SJSA1 (cell line): ENCODE measurements at regions not wholly inside any gene's neighbourhood (a gene's known extent, or its start where the extent isn't known, plus 50 kb on each side); places are given as distances from the start of the nearest gene placed in this dataset.

Experiments used
- DNase-seq, 2 experiments: peaks; one replicate each; pipeline ENCODE4 v3.0.0-alpha.2; 2015 to 2020; ENCODE audit warnings: low spot score in 2 of 2, low read depth in 1 of 2
- H3K27ac ChIP-seq: fragments of 250-450 bp; sonication (Bioruptor Pico); 2 replicates; pipeline ENCODE4 v1.5.1; 2020; ENCODE audit warnings: mild to moderate bottlenecking, moderate library complexity
- H3K27me3 ChIP-seq: fragments of 250-450 bp; sonication (Bioruptor Pico); replicated peaks from 2 replicates; pipeline ENCODE4 v1.5.1; 2020; ENCODE audit warnings: mild to moderate bottlenecking, moderate library complexity
- H3K36me3 ChIP-seq: fragments of 250-450 bp; sonication (Bioruptor Pico); 2 replicates; pipeline ENCODE4 v1.5.1; 2020; ENCODE audit warnings: mild to moderate bottlenecking
- H3K4me1 ChIP-seq: fragments of 250-450 bp; sonication (Bioruptor Pico); replicated peaks from 2 replicates; pipeline ENCODE4 v1.6.1; 2021; ENCODE audit warnings: mild to moderate bottlenecking
- H3K4me3 ChIP-seq: fragments of 250-450 bp; sonication (Bioruptor Pico); 2 replicates; pipeline ENCODE4 v1.5.1; 2020; ENCODE audit warnings: mild to moderate bottlenecking
- H3K9me3 ChIP-seq: fragments of 250-450 bp; sonication (Bioruptor Pico); replicated peaks from 2 replicates; pipeline ENCODE4 v1.5.1; 2020; ENCODE audit warnings: mild to moderate bottlenecking

GRCh38 chr19:46911456-46911855 is 50.7 kb downstream of the ARHGAP35 start:
- H3K4me3 ChIP-seq = no peak overlapping the region
- no peak overlapping the region for H3K27ac ChIP-seq
- H3K27me3 ChIP-seq = no peaks in the 10 kb centered on the region
- H3K4me1 ChIP-seq = peaks cover 29% of the 10 kb centered on the region
- no peak for DNase-seq
- no peaks in the 10 kb centered on the region for H3K9me3 ChIP-seq
- H3K36me3 ChIP-seq = no peaks in the 10 kb centered on the region

GRCh38 chr19:46913198-46913851 is 52.5 kb downstream of the ARHGAP35 start:
- Histone ChIP-seq H3K4me1 (peaks cover 29% of the 10 kb centered on the region), H3K9me3 (no peaks in the 10 kb centered on the region), H3K36me3 (no peaks in the 10 kb centered on the region; the same call in 1 of the 2 replicates), H3K4me3 (no peak overlapping the region), H3K27me3 (no peaks in the 10 kb centered on the region), H3K27ac (peak overlapping the region; percentile 62)
- DNase-seq = peak in 1 of 2 experiments; percentile 63

- peak overlapping the region; percentile 62 for H3K27ac ChIP-seq
- H3K4me3 ChIP-seq = no peak overlapping the region
- peak in 1 of 2 experiments; percentile 72 for DNase-seq
- H3K9me3 ChIP-seq = no peaks in the 10 kb centered on the region
- H3K4me1 ChIP-seq = peaks cover 29% of the 10 kb centered on the region
- H3K36me3 ChIP-seq = peaks cover 6% of the 10 kb centered on the region
- no peaks in the 10 kb centered on the region for H3K27me3 ChIP-seq
Measured at GRCh38 chr19:46913852-46914430, 53.1 kb downstream of the ARHGAP35 start.

GRCh38 chr19:46915386-46915785 is 54.6 kb downstream of the ARHGAP35 start:
- no peak for DNase-seq
- Histone ChIP-seq H3K27me3 (no peaks in the 10 kb centered on the region), H3K27ac (no peak overlapping the region), H3K36me3 (peaks cover 21% of the 10 kb centered on the region), H3K4me3 (no peak overlapping the region), H3K9me3 (no peaks in the 10 kb centered on the region), H3K4me1 (peaks cover 31% of the 10 kb centered on the region)

GRCh38 chr19:46917002-46917401 is 56.2 kb downstream of the ARHGAP35 start:
- H3K4me3 ChIP-seq = no peak overlapping the region
- peaks cover 31% of the 10 kb centered on the region for H3K4me1 ChIP-seq
- no peak overlapping the region for H3K27ac ChIP-seq
- no peaks in the 10 kb centered on the region for H3K9me3 ChIP-seq
- H3K27me3 ChIP-seq = no peaks in the 10 kb centered on the region
- peaks cover 37% of the 10 kb centered on the region for H3K36me3 ChIP-seq
- DNase-seq = no peak

- no peaks in the 10 kb centered on the region for H3K27me3 ChIP-seq
- peaks cover 15% of the 10 kb centered on the region for H3K4me1 ChIP-seq
- H3K27ac ChIP-seq = no peak overlapping the region
- no peaks in the 10 kb centered on the region for H3K9me3 ChIP-seq
- no peak overlapping the region for H3K4me3 ChIP-seq
- peaks cover 50% of the 10 kb centered on the region for H3K36me3 ChIP-seq
- no peak for DNase-seq
Measured at GRCh38 chr19:46919324-46919723, 58.5 kb downstream of the ARHGAP35 start.

GRCh38 chr19:46920362-46920761 is 59.6 kb downstream of the ARHGAP35 start:
- DNase-seq = no peak
- H3K4me1 ChIP-seq = peaks cover 8% of the 10 kb centered on the region
- no peaks in the 10 kb centered on the region for H3K9me3 ChIP-seq
- H3K36me3 ChIP-seq = peaks cover 54% of the 10 kb centered on the region
- no peak overlapping the region for H3K27ac ChIP-seq
- no peaks in the 10 kb centered on the region for H3K27me3 ChIP-seq
- no peak overlapping the region for H3K4me3 ChIP-seq

- Histone ChIP-seq H3K9me3 (no peaks in the 10 kb centered on the region), H3K27me3 (no peaks in the 10 kb centered on the region), H3K27ac (no peak overlapping the region), H3K4me3 (no peak overlapping the region), H3K4me1 (0 out of 2 replicates have a peak, but pooled peaks cover 6% of the 10 kb centered on the region), H3K36me3 (peaks cover 57% of the 10 kb centered on the region)
- no peak for DNase-seq
Measured at GRCh38 chr19:46921071-46921470, 60.3 kb downstream of the ARHGAP35 start.

GRCh38 chr19:46922465-46922864 is 61.7 kb downstream of the ARHGAP35 start:
- H3K4me3 ChIP-seq = no peak overlapping the region
- no peaks in the 10 kb centered on the region for H3K9me3 ChIP-seq
- H3K4me1 ChIP-seq = 0 out of 2 replicates have a peak, but pooled peaks cover 6% of the 10 kb centered on the region
- H3K27me3 ChIP-seq = no peaks in the 10 kb centered on the region
- no peak for DNase-seq
- H3K36me3 ChIP-seq = peaks cover 59% of the 10 kb centered on the region
- H3K27ac ChIP-seq = no peak overlapping the region

GRCh38 chr19:46924874-46925547 is 64.2 kb downstream of the ARHGAP35 start:
- H3K4me3 ChIP-seq = no peak overlapping the region
- peaks cover 46% of the 10 kb centered on the region for H3K36me3 ChIP-seq
- H3K4me1 ChIP-seq = peaks cover 20% of the 10 kb centered on the region
- H3K27me3 ChIP-seq = no peaks in the 10 kb centered on the region
- no peaks in the 10 kb centered on the region for H3K9me3 ChIP-seq
- no peak overlapping the region for H3K27ac ChIP-seq
- DNase-seq = no peak

GRCh38 chr19:46925548-46925950 is 64.8 kb downstream of the ARHGAP35 start:
- Histone ChIP-seq H3K4me3 (no peak overlapping the region), H3K4me1 (peaks cover 23% of the 10 kb centered on the region), H3K36me3 (peaks cover 41% of the 10 kb centered on the region), H3K27ac (no peak overlapping the region), H3K9me3 (no peaks in the 10 kb centered on the region), H3K27me3 (no peaks in the 10 kb centered on the region)
- DNase-seq = no peak

- H3K36me3 ChIP-seq = peaks cover 32% of the 10 kb centered on the region
- H3K27ac ChIP-seq = no peak overlapping the region
- DNase-seq = no peak
- H3K27me3 ChIP-seq = no peaks in the 10 kb centered on the region
- H3K9me3 ChIP-seq = no peaks in the 10 kb centered on the region
- no peak overlapping the region for H3K4me3 ChIP-seq
- peaks cover 31% of the 10 kb centered on the region for H3K4me1 ChIP-seq
Measured at GRCh38 chr19:46926170-46927071, 65.6 kb downstream of the ARHGAP35 start.

GRCh38 chr19:46927106-46927505 is 66.3 kb downstream of the ARHGAP35 start:
- Histone ChIP-seq H3K9me3 (no peaks in the 10 kb centered on the region), H3K4me1 (peaks cover 38% of the 10 kb centered on the region), H3K4me3 (no peak overlapping the region), H3K27ac (no peak overlapping the region), H3K36me3 (peaks cover 28% of the 10 kb centered on the region), H3K27me3 (no peaks in the 10 kb centered on the region)
- DNase-seq = no peak
